ENCODE measurements at regions not wholly inside any gene's neighbourhood (a gene's known extent, or its start where the extent isn't known, plus 50 kb on each side); places are given as distances from the start of the nearest gene placed in this dataset.

DNA sequence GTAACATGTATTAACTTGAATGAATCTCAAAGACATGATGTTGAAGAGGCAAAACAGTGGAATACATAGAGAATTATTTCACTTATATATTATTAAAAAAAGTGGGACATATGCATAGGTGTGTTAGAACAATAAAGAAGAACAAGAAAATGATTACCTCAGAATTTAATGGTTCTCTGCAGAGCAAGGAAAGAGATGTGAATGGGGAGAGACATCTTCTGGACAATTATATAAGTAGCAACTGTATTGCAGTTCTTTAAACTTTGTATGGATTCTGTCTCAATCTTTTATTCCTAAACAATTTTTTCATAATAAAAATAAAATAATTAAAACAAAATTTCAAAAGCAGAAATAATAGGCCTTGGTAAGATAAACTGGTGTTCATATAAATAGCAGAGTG, 674.9 kb upstream of the ADGRL4 start (continued):
- TF ChIP-seq MNT (IDR thresholded peaks at IDR 0.05) (no peak), ZNF703 (CRISPR knock-in tag; IDR thresholded peaks at IDR 0.05; ENCODE audit: borderline replicate concordance) (no peak)

DNA sequence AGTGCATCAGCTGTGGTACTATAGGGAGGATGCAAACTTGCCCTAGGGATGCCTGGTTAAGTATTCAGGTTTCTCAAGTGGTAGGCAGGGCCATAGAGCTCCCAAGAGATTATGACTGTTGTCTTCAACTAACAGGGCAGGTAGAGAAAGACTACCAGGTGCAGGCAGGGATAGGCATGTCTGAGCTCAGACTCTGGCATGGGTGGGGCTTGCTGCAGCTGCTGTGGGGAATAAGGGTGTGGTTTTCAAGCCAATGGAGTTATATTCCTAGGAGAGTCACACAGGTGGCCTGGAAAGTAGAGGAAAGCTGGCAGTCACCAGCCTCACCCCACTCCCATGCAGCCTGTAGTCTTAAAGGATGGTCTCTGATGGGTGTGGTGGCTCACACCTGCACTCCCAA, 673.4 kb upstream of the ADGRL4 start:
- intact Hi-C loops (cut with micrococcal nuclease; ENCODE audit: unreplicated experiment), result no loop called here
- in situ Hi-C loops (cut with HindIII; ENCODE audit: extremely low pct_ligation_motif_present, low pct_unique_long_range_greater_than_20kb), result no loop called here
- FAIRE-seq (no peak), ATAC-seq (no peak), DNase-seq (ENCODE audit: low spot score) (no peak)
- no peak for TF ChIP-seq MXD4 (CRISPR knock-in tag; IDR thresholded peaks at IDR 0.05)
- TF ChIP-seq, protein P1, sequence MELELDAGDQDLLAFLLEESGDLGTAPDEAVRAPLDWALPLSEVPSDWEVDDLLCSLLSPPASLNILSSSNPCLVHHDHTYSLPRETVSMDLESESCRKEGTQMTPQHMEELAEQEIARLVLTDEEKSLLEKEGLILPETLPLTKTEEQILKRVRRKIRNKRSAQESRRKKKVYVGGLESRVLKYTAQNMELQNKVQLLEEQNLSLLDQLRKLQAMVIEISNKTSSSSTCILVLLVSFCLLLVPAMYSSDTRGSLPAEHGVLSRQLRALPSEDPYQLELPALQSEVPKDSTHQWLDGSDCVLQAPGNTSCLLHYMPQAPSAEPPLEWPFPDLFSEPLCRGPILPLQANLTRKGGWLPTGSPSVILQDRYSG (CRISPR knock-in tag; IDR thresholded peaks at IDR 0.05), result no peak
- no peak for TF ChIP-seq ZNF790 (CRISPR knock-in tag; IDR thresholded peaks at IDR 0.05; ENCODE audit: borderline replicate concordance)
- TF ChIP-seq ZSCAN21 (CRISPR knock-in tag; IDR thresholded peaks at IDR 0.05; ENCODE audit: borderline replicate concordance), result no peak
- no peak for TF ChIP-seq ZNF672 (CRISPR knock-in tag; IDR thresholded peaks at IDR 0.05)
- no peak for TF ChIP-seq ADNP (CRISPR knock-in tag; IDR thresholded peaks at IDR 0.05)
- no peak for TF ChIP-seq KAT2B (IDR thresholded peaks at IDR 0.05; ENCODE audit: borderline replicate concordance, low read depth, low read length)
- no peak for TF ChIP-seq ZNF567 (CRISPR knock-in tag; IDR thresholded peaks at IDR 0.05; ENCODE audit: borderline replicate concordance)
- no peak for TF ChIP-seq ZNF3 (CRISPR knock-in tag; IDR thresholded peaks at IDR 0.05)
- TF ChIP-seq GFI1 (CRISPR knock-in tag; IDR thresholded peaks at IDR 0.05; ENCODE audit: borderline replicate concordance), result no peak
- TF ChIP-seq FOSL2 (CRISPR knock-in tag; IDR thresholded peaks at IDR 0.05), result no peak
- no peak for TF ChIP-seq ZNF724P (CRISPR knock-in tag; IDR thresholded peaks at IDR 0.05; ENCODE audit: borderline replicate concordance)
- TF ChIP-seq PRPF4 (IDR thresholded peaks at IDR 0.05; ENCODE audit: low read depth, low read length, poor library complexity, severe bottlenecking), result no peak
- TF ChIP-seq, protein P2, sequence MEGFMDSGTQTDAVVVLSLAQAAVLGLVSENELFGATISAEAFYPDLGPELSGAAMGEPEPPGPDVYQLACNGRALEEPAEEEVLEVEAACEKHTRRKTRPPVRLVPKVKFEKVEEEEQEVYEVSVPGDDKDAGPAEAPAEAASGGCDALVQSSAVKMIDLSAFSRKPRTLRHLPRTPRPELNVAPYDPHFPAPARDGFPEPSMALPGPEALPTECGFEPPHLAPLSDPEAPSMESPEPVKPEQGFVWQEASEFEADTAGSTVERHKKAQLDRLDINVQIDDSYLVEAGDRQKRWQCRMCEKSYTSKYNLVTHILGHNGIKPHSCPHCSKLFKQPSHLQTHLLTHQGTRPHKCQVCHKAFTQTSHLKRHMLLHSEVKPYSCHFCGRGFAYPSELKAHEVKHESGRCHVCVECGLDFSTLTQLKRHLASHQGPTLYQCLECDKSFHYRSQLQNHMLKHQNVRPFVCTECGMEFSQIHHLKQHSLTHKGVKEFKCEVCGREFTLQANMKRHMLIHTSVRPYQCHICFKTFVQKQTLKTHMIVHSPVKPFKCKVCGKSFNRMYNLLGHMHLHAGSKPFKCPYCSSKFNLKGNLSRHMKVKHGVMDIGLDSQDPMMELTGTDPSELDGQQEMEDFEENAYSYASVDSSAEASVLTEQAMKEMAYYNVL (CRISPR knock-in tag; IDR thresholded peaks at IDR 0.05; ENCODE audit: borderline replicate concordance), result no peak
- TF ChIP-seq GPN1 (CRISPR knock-in tag; IDR thresholded peaks at IDR 0.05; ENCODE audit: borderline replicate concordance), result no peak
- Histone ChIP-seq H2AFZ (ENCODE audit: low read length) (no peak overlapping the region), H3K27ac (ENCODE audit: extremely low read length, insufficient read depth, low read length) (no peak overlapping the region), H3K9ac (ENCODE audit: insufficient read depth, low read depth, low read length) (no peak overlapping the region), H3K4me1 (ENCODE audit: insufficient read depth, low read length) (no peaks in the 10 kb centered on the region), H3K4me3 (replicated peaks in 1 of 3; ENCODE audit: insufficient read depth in 1 of 3, low read depth in 2 of 3, low read length in 3 of 3) (no peak overlapping the region), H3K9me3 (ENCODE audit: low read length) (peaks cover 71% of the 10 kb centered on the region), H4K20me1 (ENCODE audit: insufficient read depth, low read length) (no peaks in the 10 kb centered on the region), H3K79me2 (ENCODE audit: insufficient read depth, low read length) (no peaks in the 10 kb centered on the region), H3K27me3 (ENCODE audit: control insufficient read depth in 1 of 2, insufficient read depth in 2 of 2, low read length in 2 of 2) (no peaks in the 10 kb centered on the region), H3K36me3 (replicated peaks in 1 of 2; ENCODE audit: control insufficient read depth in 1 of 2, insufficient read depth in 2 of 2, low read length in 2 of 2) (no peaks in the 10 kb centered on the region), H3K4me2 (ENCODE audit: low read depth, low read length) (no peak overlapping the region)
- CTCF ChIA-PET (ENCODE audit: low intra/inter-chr PET ratio, low total read pairs), result no interaction called here
- POLR2A ChIA-PET, result no interaction called here
- no TSS peak for BruUV-seq (replicated peaks)

All from HepG2 (cell line).